Common myeloid progenitor, CD34-positive (primary cell): ENCODE measurements at regions not wholly inside any gene's neighbourhood (a gene's known extent, or its start where the extent isn't known, plus 50 kb on each side); places are given as distances from the start of the nearest gene placed in this dataset.
"Not testable (repeated sequence)": the region's sequence is repeated elsewhere in the genome, so short reads cannot be mapped to it uniquely, and the experiment has no call there.

Experiments
- CTCF ChIA-PET: fragments of 350-600 bp; sonication (Branson Sonifier 250); formaldehyde crosslinking; loops from one replicate; lab custom pipeline; 2021; ENCODE audit warnings: antibody characterized with exemption; lab: Charles Lee
- POLR2A ChIA-PET: fragments of 350-600 bp; sonication (Branson Sonifier 250); formaldehyde crosslinking; loops from one replicate; lab custom pipeline; 2021; ENCODE audit warnings: antibody characterized with exemption; lab: Charles Lee
- DNase-seq, 3 donors: peaks; one replicate each; pipeline versions ENCODE4 v3.0.0 to v3.0.0-alpha.2; 2013
- H3K27ac ChIP-seq, 2 experiments: 1 replicate in 1 of 2; 2 replicates in 1 of 2; pipeline ENCODE4 v1.7.0; 2013; ENCODE audit warnings: inconsistent platforms in 2 of 2, low read length in 2 of 2, mild to moderate bottlenecking in 2 of 2, low read depth in 1 of 2, moderate library complexity in 1 of 2; ENCODE audit not compliant: severe bottlenecking in 2 of 2, insufficient read depth in 1 of 2, poor library complexity in 1 of 2
- H3K27me3 ChIP-seq, 5 experiments: replicated peaks in 2 of 5; 1 replicate in 3 of 5; 2 replicates in 2 of 5; pipeline versions ENCODE4 v1.6.1 to v1.7.0; 2013; ENCODE audit warnings: low read length in 4 of 5, mild to moderate bottlenecking in 2 of 5, moderate library complexity in 2 of 5, inconsistent platforms in 1 of 5; ENCODE audit not compliant: insufficient read depth in 5 of 5, control insufficient read depth in 4 of 5
- H3K36me3 ChIP-seq, 4 experiments: 1 replicate in 2 of 4; 2 replicates in 2 of 4; pipeline versions ENCODE4 v1.6.1 to v1.7.0; 2013; ENCODE audit warnings: low read length in 3 of 4, control low read depth in 1 of 4, mild to moderate bottlenecking in 1 of 4; ENCODE audit not compliant: control insufficient read depth in 4 of 4, insufficient read depth in 4 of 4
- H3K4me1 ChIP-seq, 4 experiments: 1 replicate in 3 of 4; 2 replicates in 1 of 4; pipeline versions ENCODE4 v1.6.1 to v1.7.1; 2013; ENCODE audit warnings: low read length in 3 of 4, mild to moderate bottlenecking in 3 of 4, control low read depth in 1 of 4, inconsistent platforms in 1 of 4, moderate library complexity in 1 of 4; ENCODE audit not compliant: control insufficient read depth in 4 of 4, insufficient read depth in 4 of 4; ENCODE audit errors: control extremely low read depth in 1 of 4
- H3K4me3 ChIP-seq, 7 experiments: 1 replicate in 4 of 7; 2 replicates in 3 of 7; pipeline versions ENCODE4 v1.5.1 to v1.7.0; 2013; ENCODE audit warnings: mild to moderate bottlenecking in 7 of 7, low read length in 6 of 7, moderate library complexity in 6 of 7, inconsistent platforms in 2 of 7, low read depth in 2 of 7, control low read depth in 1 of 7; ENCODE audit not compliant: insufficient read depth in 4 of 7, control insufficient read depth in 1 of 7; ENCODE audit errors: extremely low read depth in 1 of 7
- H3K9me3 ChIP-seq, 5 experiments: 1 replicate in 4 of 5; 2 replicates in 1 of 5; pipeline versions ENCODE4 v1.6.1 to v1.7.1; 2013; ENCODE audit warnings: low read length in 4 of 5, mild to moderate bottlenecking in 2 of 5, inconsistent platforms in 1 of 5, low read depth in 1 of 5, moderate library complexity in 1 of 5; ENCODE audit not compliant: control insufficient read depth in 4 of 5, insufficient read depth in 2 of 5; ENCODE audit errors: control extremely low read depth in 1 of 5
- WGBS: methylation state at CpG from one replicate; pipeline ENCODE4 v1.1.5; 2013; ENCODE audit not compliant: insufficient coverage; 5-methylcytosine and 5-hydroxymethylcytosine counted together

GRCh38 chr1:183753464-183753891 lies 51.4 kb upstream of the RGL1 start:
- no peak for DNase-seq
- Histone ChIP-seq H3K4me1 (no peaks in the 10 kb centered on the region), H3K36me3 (no peaks in the 10 kb centered on the region), H3K27ac (no peak overlapping the region), H3K27me3 (no peaks in the 10 kb centered on the region), H3K4me3 (no peak overlapping the region), H3K9me3 (peaks cover 0 to 17% (median 9%) of the 10 kb centered on the region in 5 experiments)
- POLR2A ChIA-PET = no interaction called here
- CTCF ChIA-PET = no interaction called here

GRCh38 chr1:183744132-183744913 lies 60.6 kb upstream of the RGL1 start:
- no peaks in the 10 kb centered on the region for H3K27me3 ChIP-seq
- no peak overlapping the region for H3K27ac ChIP-seq
- no peak for DNase-seq
- H3K4me3 ChIP-seq = no peak overlapping the region
- no CpG with 5 or more reads among the region's 1 CpG for WGBS
- no peaks in the 10 kb centered on the region for H3K4me1 ChIP-seq
- CTCF ChIA-PET = no interaction called here
- H3K36me3 ChIP-seq = no peaks in the 10 kb centered on the region
- H3K9me3 ChIP-seq = no peaks in the 10 kb centered on the region
- POLR2A ChIA-PET = no interaction called here

- H3K27me3 ChIP-seq = no peaks in the 10 kb centered on the region
- no peaks in the 10 kb centered on the region for H3K36me3 ChIP-seq
- H3K4me3 ChIP-seq = no peak overlapping the region
- no peaks in the 10 kb centered on the region for H3K4me1 ChIP-seq
- ChIA-PET POLR2A (no interaction called here), CTCF (no interaction called here)
- DNase-seq = no peak
- H3K27ac ChIP-seq = no peak overlapping the region
- no peaks in the 10 kb centered on the region for H3K9me3 ChIP-seq
- WGBS = 100% methylated on average over 3 of the region's 4 CpGs
Observed at GRCh38 chr1:183742355-183742754, 62.6 kb upstream of the RGL1 start.

GRCh38 chr1:183739741-183740271 lies 65.1 kb upstream of the RGL1 start:
- 93% methylated on average over 3 of the region's 6 CpGs for WGBS
- ChIA-PET POLR2A (no interaction called here), CTCF (no interaction called here)
- Histone ChIP-seq H3K27me3 (no peaks in the 10 kb centered on the region), H3K27ac (no peak overlapping the region), H3K36me3 (no peaks in the 10 kb centered on the region), H3K4me1 (no peaks in the 10 kb centered on the region), H3K4me3 (no peak overlapping the region), H3K9me3 (no peaks in the 10 kb centered on the region)
- no peak for DNase-seq

- POLR2A ChIA-PET = no interaction called here
- Histone ChIP-seq H3K36me3 (no peaks in the 10 kb centered on the region), H3K27me3 (no peaks in the 10 kb centered on the region), H3K27ac (no peak overlapping the region), H3K4me3 (no peak overlapping the region), H3K9me3 (no peaks in the 10 kb centered on the region), H3K4me1 (no peaks in the 10 kb centered on the region)
- 92% methylated on average over 2 of the region's 2 CpGs for WGBS
- no peak for DNase-seq
- CTCF ChIA-PET = no interaction called here
Observed at GRCh38 chr1:183739082-183739481, 65.8 kb upstream of the RGL1 start.

- H3K4me3 ChIP-seq, H3K36me3 ChIP-seq, DNase-seq, POLR2A ChIA-PET, H3K9me3 ChIP-seq, H3K27me3 ChIP-seq, H3K4me1 ChIP-seq, CTCF ChIA-PET, H3K27ac ChIP-seq: not testable (repeated sequence)
- WGBS = 100% methylated on average over 1 of the region's 7 CpGs
Observed at GRCh38 chr1:183737916-183738315, 67.0 kb upstream of the RGL1 start.

- H3K27ac ChIP-seq = no peak overlapping the region
- ChIA-PET POLR2A (interaction anchor here (0.6 kb wide), 1 partner anchor 53 kb away, joined by 4 read pairs; no protein-coding TSS in a partner anchor), CTCF (no interaction called here)
- H3K4me3 ChIP-seq = no peak overlapping the region
- no peaks in the 10 kb centered on the region for H3K27me3 ChIP-seq
- H3K4me1 ChIP-seq = peaks cover 0 to 3% (median 0%) of the 10 kb centered on the region in 4 experiments
- no peaks in the 10 kb centered on the region for H3K9me3 ChIP-seq
- DNase-seq = no peak
- H3K36me3 ChIP-seq = no peaks in the 10 kb centered on the region
Observed at GRCh38 chr1:183736343-183736742, 68.6 kb upstream of the RGL1 start.
